NCI-H187 treated with DMSO at 0.1 percent for 48 hours (cell line): ENCODE measurements at regions not wholly inside any gene's neighbourhood (a gene's known extent, or its start where the extent isn't known, plus 50 kb on each side); places are given as distances from the start of the nearest gene placed in this dataset.

ENCODE experiments used
- DNase-seq: peaks from one replicate; lab custom pipeline; 2025; lab: John Stamatoyannopoulos, UW

- DNase-seq = no peak
These were observed 56.9 kb upstream of the SHH start for GRCh38 chr7:155868955-155869783.

- DNase-seq = no peak
These were observed 55.6 kb upstream of the SHH start for GRCh38 chr7:155867734-155868400.

DNA sequence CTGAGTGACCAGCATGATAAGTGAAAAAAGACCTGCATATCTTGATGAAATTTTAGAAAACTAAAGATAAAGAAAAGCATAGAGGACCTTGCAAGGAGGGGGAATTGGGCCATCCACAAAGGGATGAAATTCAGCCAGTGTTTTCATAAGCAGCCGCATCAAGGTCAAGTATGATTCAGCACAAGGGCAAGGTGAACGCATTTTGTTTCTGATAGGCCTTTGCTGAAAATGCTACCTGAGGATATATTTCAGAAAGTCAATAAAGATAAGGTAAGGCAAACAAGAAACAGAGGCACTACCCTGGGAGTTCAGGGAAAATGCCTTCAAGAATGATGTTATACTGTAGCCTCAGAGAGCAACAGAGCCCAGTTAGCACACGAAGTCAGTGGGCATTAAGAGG is 55.0 kb upstream of the SHH start:
- DNase-seq = no peak

DNA sequence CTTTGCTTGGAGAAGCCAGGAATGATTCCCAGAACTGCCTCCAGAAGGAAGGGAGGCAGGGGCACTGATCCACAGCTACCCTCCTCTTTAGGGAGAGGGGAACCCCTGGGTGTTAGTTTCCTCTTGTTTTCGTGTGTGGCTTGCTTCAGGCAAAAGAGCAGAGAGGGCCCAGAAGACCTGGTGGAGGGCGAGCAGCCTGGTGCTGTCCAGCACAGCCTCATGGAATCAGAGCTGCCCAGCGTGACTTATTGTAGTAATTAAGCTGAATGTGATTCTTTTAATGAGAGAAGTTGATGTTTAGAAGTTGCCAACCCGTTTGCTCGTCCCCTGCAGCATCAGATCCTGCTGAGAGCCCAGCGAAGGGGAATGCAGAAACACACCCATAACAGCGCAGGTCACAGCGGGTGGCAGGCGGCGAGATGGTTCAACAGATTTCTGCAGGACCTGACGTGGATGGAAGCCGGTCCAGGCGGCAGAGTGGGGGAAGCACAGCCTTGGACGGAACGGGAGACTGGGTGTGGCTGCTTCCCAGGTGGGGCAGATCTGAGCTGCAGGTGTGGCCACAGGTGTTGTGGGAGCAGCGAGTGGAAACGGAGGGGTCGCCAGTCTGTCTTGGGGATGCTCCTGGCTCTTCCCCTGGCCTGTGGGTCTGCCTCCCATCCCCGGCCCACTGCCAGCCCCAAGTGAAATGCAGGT is 53.7 kb upstream of the SHH start:
- no peak for DNase-seq

DNA sequence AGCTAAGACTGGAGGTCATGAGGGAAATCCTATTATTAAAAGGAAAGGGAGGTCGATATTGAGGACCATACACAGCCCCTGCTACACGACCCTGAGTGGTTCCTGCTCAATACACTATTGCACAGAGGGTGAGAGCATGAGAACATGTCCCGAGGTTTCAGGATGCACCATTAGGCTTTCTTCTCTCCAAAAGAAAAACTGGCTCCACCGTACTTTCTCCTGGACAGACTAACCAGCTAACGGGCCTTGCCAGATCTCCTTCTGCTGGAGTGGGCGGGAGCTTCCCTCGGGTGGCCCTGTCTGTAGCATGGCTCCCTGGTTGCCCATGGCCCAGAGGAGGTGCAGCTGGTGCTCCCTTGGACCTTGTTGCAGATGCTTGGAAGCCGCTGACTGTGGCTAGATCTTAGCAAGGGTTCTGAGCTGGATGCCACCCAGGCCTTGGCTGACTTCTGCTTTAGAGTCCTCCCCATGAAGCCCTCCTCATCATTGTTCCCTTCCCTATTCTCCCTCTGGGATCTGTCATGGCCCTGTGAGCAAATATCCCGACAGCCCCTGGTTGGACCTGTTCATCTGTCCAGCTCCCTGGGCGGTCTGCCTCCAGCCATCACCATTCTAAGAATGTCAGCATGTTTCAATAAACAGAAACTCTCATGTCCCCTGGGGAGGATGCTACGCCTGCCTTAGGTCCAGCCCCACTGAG is 52.9 kb upstream of the SHH start:
- DNase-seq = no peak

DNA sequence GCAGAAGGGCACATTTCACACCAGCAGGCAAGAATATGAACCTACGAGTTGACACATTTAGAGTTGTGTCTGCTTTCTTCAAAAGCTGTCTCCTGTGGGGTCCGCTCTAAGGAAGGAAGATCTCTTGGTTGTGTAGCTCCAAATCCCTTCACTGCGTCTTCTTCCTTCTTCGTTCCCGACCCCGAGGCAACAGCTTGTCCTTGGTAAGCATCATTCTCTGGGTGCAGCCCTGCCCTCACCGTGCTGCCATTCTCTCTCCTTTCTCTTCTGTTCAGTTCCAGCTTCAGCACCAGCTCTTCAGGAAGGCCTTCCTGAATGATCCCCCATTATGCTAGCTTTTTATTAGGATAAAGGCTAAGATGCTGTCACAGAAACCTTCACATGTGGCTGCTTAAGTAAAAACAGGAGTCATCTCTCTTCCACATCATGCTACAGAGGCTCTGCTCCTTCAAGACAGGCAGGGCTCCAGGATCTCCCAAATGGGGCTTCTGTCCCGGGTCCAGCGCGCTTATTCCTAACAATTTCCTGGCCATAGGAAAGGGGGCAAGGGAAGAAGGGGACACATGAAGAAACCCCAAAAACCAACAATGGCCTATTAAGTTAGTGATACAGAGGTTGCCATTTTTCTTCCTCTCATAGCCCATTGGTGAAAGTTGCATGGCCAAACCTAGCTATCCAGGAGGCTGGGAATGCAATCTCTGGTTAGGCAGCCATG is 52.2 kb upstream of the SHH start:
- DNase-seq = no peak

GRCh38 chr7:155863721-155864151 is 51.5 kb upstream of the SHH start:
- no peak for DNase-seq

GRCh38 chr7:155862123-155862892 is 50.0 kb upstream of the SHH start:
- no peak for DNase-seq
